ENCODE measurements at regions not wholly inside any gene's neighbourhood (a gene's known extent, or its start where the extent isn't known, plus 50 kb on each side); places are given as distances from the start of the nearest gene placed in this dataset.

DNA sequence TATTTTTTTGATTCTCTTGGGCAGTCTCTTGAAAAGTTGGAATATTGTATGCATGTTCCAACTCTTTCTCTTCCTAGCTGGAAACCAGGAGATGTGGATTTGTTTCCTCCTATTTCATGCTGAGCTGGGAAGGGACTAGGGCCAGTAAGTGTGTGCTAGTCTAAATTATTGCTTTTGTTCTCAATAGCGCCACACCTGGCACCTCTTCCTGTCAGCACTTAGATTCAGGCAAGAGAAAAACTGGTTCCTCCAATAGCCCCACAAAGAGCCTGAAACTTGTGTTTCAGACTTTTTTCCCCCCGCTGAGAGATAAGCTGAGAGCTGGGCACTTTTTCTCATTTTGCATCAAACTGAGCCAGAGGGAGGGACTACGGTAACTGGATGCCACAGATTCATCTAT is 353.4 kb downstream of the OLFM4 start:
- Histone ChIP-seq H3K9me3 (ENCODE audit: control insufficient read depth, insufficient read depth, low read depth, low read length) (no peaks in the 10 kb centered on the region), H3K36me3 (ENCODE audit: control insufficient read depth, insufficient read depth, low read length) (no peaks in the 10 kb centered on the region), H3K4me3 (ENCODE audit: low read depth in 2 of 2, low read length in 2 of 2) (no peak overlapping the region), H3K27me3 (ENCODE audit: control insufficient read depth, insufficient read depth, low read length) (no peaks in the 10 kb centered on the region), H3K27ac (ENCODE audit: low read length) (no peak overlapping the region), H3K4me1 (ENCODE audit: control insufficient read depth, insufficient read depth, low read length) (no peaks in the 10 kb centered on the region)
- CTCF ChIA-PET: no interaction called here
- TF ChIP-seq, protein P1, sequence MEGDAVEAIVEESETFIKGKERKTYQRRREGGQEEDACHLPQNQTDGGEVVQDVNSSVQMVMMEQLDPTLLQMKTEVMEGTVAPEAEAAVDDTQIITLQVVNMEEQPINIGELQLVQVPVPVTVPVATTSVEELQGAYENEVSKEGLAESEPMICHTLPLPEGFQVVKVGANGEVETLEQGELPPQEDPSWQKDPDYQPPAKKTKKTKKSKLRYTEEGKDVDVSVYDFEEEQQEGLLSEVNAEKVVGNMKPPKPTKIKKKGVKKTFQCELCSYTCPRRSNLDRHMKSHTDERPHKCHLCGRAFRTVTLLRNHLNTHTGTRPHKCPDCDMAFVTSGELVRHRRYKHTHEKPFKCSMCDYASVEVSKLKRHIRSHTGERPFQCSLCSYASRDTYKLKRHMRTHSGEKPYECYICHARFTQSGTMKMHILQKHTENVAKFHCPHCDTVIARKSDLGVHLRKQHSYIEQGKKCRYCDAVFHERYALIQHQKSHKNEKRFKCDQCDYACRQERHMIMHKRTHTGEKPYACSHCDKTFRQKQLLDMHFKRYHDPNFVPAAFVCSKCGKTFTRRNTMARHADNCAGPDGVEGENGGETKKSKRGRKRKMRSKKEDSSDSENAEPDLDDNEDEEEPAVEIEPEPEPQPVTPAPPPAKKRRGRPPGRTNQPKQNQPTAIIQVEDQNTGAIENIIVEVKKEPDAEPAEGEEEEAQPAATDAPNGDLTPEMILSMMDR (IDR thresholded peaks at IDR 0.05): no peak
- TF ChIP-seq POLR2AphosphoS5 (IDR thresholded peaks at IDR 0.05; ENCODE audit: low read depth, low read length) (no peak), SIN3A (IDR thresholded peaks at IDR 0.05; ENCODE audit: borderline replicate concordance, insufficient read depth, low read depth, low read length) (no peak)
- TF ChIP-seq, protein P2, sequence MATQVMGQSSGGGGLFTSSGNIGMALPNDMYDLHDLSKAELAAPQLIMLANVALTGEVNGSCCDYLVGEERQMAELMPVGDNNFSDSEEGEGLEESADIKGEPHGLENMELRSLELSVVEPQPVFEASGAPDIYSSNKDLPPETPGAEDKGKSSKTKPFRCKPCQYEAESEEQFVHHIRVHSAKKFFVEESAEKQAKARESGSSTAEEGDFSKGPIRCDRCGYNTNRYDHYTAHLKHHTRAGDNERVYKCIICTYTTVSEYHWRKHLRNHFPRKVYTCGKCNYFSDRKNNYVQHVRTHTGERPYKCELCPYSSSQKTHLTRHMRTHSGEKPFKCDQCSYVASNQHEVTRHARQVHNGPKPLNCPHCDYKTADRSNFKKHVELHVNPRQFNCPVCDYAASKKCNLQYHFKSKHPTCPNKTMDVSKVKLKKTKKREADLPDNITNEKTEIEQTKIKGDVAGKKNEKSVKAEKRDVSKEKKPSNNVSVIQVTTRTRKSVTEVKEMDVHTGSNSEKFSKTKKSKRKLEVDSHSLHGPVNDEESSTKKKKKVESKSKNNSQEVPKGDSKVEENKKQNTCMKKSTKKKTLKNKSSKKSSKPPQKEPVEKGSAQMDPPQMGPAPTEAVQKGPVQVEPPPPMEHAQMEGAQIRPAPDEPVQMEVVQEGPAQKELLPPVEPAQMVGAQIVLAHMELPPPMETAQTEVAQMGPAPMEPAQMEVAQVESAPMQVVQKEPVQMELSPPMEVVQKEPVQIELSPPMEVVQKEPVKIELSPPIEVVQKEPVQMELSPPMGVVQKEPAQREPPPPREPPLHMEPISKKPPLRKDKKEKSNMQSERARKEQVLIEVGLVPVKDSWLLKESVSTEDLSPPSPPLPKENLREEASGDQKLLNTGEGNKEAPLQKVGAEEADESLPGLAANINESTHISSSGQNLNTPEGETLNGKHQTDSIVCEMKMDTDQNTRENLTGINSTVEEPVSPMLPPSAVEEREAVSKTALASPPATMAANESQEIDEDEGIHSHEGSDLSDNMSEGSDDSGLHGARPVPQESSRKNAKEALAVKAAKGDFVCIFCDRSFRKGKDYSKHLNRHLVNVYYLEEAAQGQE (IDR thresholded peaks at IDR 0.05; ENCODE audit: insufficient read depth in 1 of 2, low read depth in 2 of 2, low read length in 1 of 2): no peak
- POLR2A ChIA-PET: no interaction called here
- BruUV-seq (replicated peaks): no TSS peak
- intact Hi-C loops (cut with micrococcal nuclease; ENCODE audit: unreplicated experiment) (no loop called here), in situ Hi-C loops (cut with HindIII; ENCODE audit: low pct_unique_long_range_greater_than_20kb, low sequenced_read_pairs) (no loop called here)
- ATAC-seq (no peak), DNase-seq (ENCODE audit: low read depth, low spot score) (no peak)

DNA sequence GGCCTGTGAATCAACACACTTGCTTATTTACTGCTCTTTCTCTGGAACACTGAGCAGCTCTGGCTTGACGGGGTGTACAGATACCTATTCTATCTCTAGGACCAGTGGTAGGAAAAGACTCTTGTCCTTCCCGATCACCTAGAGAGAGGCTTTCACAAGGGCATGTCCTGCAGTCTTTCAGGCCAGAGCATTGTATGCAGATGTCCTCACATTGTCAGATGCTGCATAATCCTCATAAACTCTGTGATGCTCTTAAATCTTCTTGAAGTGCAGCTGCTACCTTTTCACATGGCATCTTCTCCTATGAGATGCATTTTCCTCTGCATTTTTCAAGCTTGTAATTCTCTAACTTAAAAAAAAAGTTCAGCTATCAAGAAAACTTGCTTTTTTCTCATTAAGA is 369.4 kb downstream of the OLFM4 start:
- TF ChIP-seq, protein P1 (IDR thresholded peaks at IDR 0.05): no peak
- TF ChIP-seq POLR2AphosphoS5 (IDR thresholded peaks at IDR 0.05; ENCODE audit: low read depth, low read length) (no peak), SIN3A (IDR thresholded peaks at IDR 0.05; ENCODE audit: borderline replicate concordance, insufficient read depth, low read depth, low read length) (no peak), TCF7L2 (IDR thresholded peaks at IDR 0.05; ENCODE audit: low read depth, low read length) (no peak)
- TF ChIP-seq, protein P2 (IDR thresholded peaks at IDR 0.05; ENCODE audit: insufficient read depth in 1 of 2, low read depth in 2 of 2, low read length in 1 of 2): no peak
- CTCF ChIA-PET: no interaction called here
- H3K9me3 ChIP-seq (ENCODE audit: control insufficient read depth, insufficient read depth, low read depth, low read length): no peaks in the 10 kb centered on the region
- H3K4me3 ChIP-seq (ENCODE audit: low read depth in 2 of 2, low read length in 2 of 2): no peak overlapping the region
- no TSS peak for BruUV-seq (replicated peaks)
- no peaks in the 10 kb centered on the region for H3K27me3 ChIP-seq (ENCODE audit: control insufficient read depth, insufficient read depth, low read length)
- ATAC-seq (no peak), DNase-seq (ENCODE audit: low read depth, low spot score) (no peak)
- H3K4me1 ChIP-seq (ENCODE audit: control insufficient read depth, insufficient read depth, low read length): no peaks in the 10 kb centered on the region
- intact Hi-C loops (cut with micrococcal nuclease; ENCODE audit: unreplicated experiment): no loop called here
- no peaks in the 10 kb centered on the region for H3K36me3 ChIP-seq (ENCODE audit: control insufficient read depth, insufficient read depth, low read length)
- H3K27ac ChIP-seq (ENCODE audit: low read length): no peak overlapping the region
- POLR2A ChIA-PET: no interaction called here
- in situ Hi-C loops (cut with HindIII; ENCODE audit: low pct_unique_long_range_greater_than_20kb, low sequenced_read_pairs): no loop called here

Data from Panc1 (cell line).